HAP-1 (cell line): ENCODE measurements at regions not wholly inside any gene's neighbourhood (a gene's known extent, or its start where the extent isn't known, plus 50 kb on each side); places are given as distances from the start of the nearest gene placed in this dataset.

Experiments
- DNase-seq, 2 experiments: peaks; one replicate each; pipeline ENCODE4 v3.0.0-alpha.2; 2016 to 2020; ENCODE audit warnings: low spot score in 2 of 2
- H3K27me3 ChIP-seq: fragments of 250-450 bp; sonication (Bioruptor Pico); 2 replicates; pipeline ENCODE4 v1.5.1; 2020; ENCODE audit warnings: low read depth, mild to moderate bottlenecking, moderate library complexity
- H3K36me3 ChIP-seq: fragments of 250-450 bp; sonication (Bioruptor Pico); replicated peaks from 2 replicates; pipeline ENCODE4 v1.5.1; 2020; ENCODE audit warnings: mild to moderate bottlenecking
- H3K4me1 ChIP-seq: fragments of 250-450 bp; sonication (Bioruptor Pico); 2 replicates; pipeline ENCODE4 v1.5.1; 2020; ENCODE audit warnings: mild to moderate bottlenecking
- H3K4me3 ChIP-seq: fragments of 250-450 bp; sonication (Bioruptor Pico); 2 replicates; pipeline ENCODE4 v1.5.1; 2020; ENCODE audit warnings: mild to moderate bottlenecking, moderate library complexity
- H3K9me3 ChIP-seq: fragments of 250-450 bp; sonication (Bioruptor Pico); 2 replicates; pipeline ENCODE4 v1.5.1; 2020; ENCODE audit warnings: mild to moderate bottlenecking, moderate library complexity
- in situ Hi-C: fragments of 300-500 bp; cut with MboI; formaldehyde crosslinking; loops from 3 replicates; pipeline ENCODE4 v1.14.3; 2020; ENCODE audit warnings: low sequenced_read_pairs, inconsistent platforms, mixed read lengths

- H3K4me1 ChIP-seq = no peaks in the 10 kb centered on the region
- in situ Hi-C loops = no loop called here
- H3K9me3 ChIP-seq = no peaks in the 10 kb centered on the region
- no peak overlapping the region for H3K4me3 ChIP-seq
- DNase-seq = no peak
- H3K36me3 ChIP-seq = no peaks in the 10 kb centered on the region
- H3K27me3 ChIP-seq = no peaks in the 10 kb centered on the region; the same call in 1 of the 2 replicates
Measured at GRCh38 chr2:59590798-59591197, 962.7 kb downstream of the BCL11A start.

- no peaks in the 10 kb centered on the region; the same call in 1 of the 2 replicates for H3K27me3 ChIP-seq
- H3K4me3 ChIP-seq = no peak overlapping the region
- H3K9me3 ChIP-seq = no peaks in the 10 kb centered on the region
- no peaks in the 10 kb centered on the region for H3K4me1 ChIP-seq
- in situ Hi-C loops = no loop called here
- H3K36me3 ChIP-seq = no peaks in the 10 kb centered on the region
- no peak for DNase-seq
Measured at GRCh38 chr2:59589881-59590280, 963.6 kb downstream of the BCL11A start.

- Histone ChIP-seq H3K4me1 (no peaks in the 10 kb centered on the region), H3K9me3 (no peaks in the 10 kb centered on the region), H3K4me3 (no peak overlapping the region), H3K36me3 (no peaks in the 10 kb centered on the region), H3K27me3 (no peaks in the 10 kb centered on the region)
- in situ Hi-C loops = no loop called here
- no peak for DNase-seq
Measured at GRCh38 chr2:59588286-59588685, 965.2 kb downstream of the BCL11A start.

- Histone ChIP-seq H3K4me3 (no peak overlapping the region), H3K9me3 (no peaks in the 10 kb centered on the region), H3K36me3 (no peaks in the 10 kb centered on the region), H3K4me1 (no peaks in the 10 kb centered on the region), H3K27me3 (no peaks in the 10 kb centered on the region)
- in situ Hi-C loops = no loop called here
- DNase-seq = no peak
Measured at GRCh38 chr2:59586176-59586575, 967.3 kb downstream of the BCL11A start.

GRCh38 chr2:59585655-59586054, 967.8 kb downstream of the BCL11A start:
- Histone ChIP-seq H3K9me3 (no peaks in the 10 kb centered on the region), H3K4me3 (no peak overlapping the region), H3K4me1 (no peaks in the 10 kb centered on the region), H3K27me3 (no peaks in the 10 kb centered on the region), H3K36me3 (no peaks in the 10 kb centered on the region)
- DNase-seq = no peak
- in situ Hi-C loops = no loop called here

GRCh38 chr2:59584958-59585357, 968.5 kb downstream of the BCL11A start:
- H3K27me3 ChIP-seq = no peaks in the 10 kb centered on the region
- in situ Hi-C loops = no loop called here
- H3K4me1 ChIP-seq = no peaks in the 10 kb centered on the region
- no peak overlapping the region for H3K4me3 ChIP-seq
- no peaks in the 10 kb centered on the region for H3K36me3 ChIP-seq
- peak in 1 of 2 experiments; percentile 24 for DNase-seq
- no peaks in the 10 kb centered on the region for H3K9me3 ChIP-seq

GRCh38 chr2:59583173-59583765, 970.2 kb downstream of the BCL11A start:
- no peak overlapping the region for H3K4me3 ChIP-seq
- no peaks in the 10 kb centered on the region for H3K27me3 ChIP-seq
- H3K4me1 ChIP-seq = no peaks in the 10 kb centered on the region
- H3K36me3 ChIP-seq = no peaks in the 10 kb centered on the region
- in situ Hi-C loops = no loop called here
- H3K9me3 ChIP-seq = no peaks in the 10 kb centered on the region
- no peak for DNase-seq

GRCh38 chr2:59578349-59578748, 975.1 kb downstream of the BCL11A start:
- no peaks in the 10 kb centered on the region for H3K27me3 ChIP-seq
- H3K9me3 ChIP-seq = no peaks in the 10 kb centered on the region
- in situ Hi-C loops = no loop called here
- no peaks in the 10 kb centered on the region for H3K36me3 ChIP-seq
- H3K4me1 ChIP-seq = no peaks in the 10 kb centered on the region
- H3K4me3 ChIP-seq = no peak overlapping the region
- DNase-seq = no peak

- in situ Hi-C loops = no loop called here
- DNase-seq = no peak
- no peaks in the 10 kb centered on the region for H3K27me3 ChIP-seq
Measured at GRCh38 chr2:59575191-59575590, 978.3 kb downstream of the BCL11A start.

GRCh38 chr2:59572227-59572626, 981.2 kb downstream of the BCL11A start:
- Histone ChIP-seq H3K9me3 (no peaks in the 10 kb centered on the region), H3K4me3 (no peak overlapping the region), H3K27me3 (no peaks in the 10 kb centered on the region), H3K36me3 (no peaks in the 10 kb centered on the region), H3K4me1 (no peaks in the 10 kb centered on the region)
- DNase-seq = no peak
- in situ Hi-C loops = no loop called here

More at GRCh38 chr2:59575191-59575590, 978.3 kb downstream of the BCL11A start:
- Histone ChIP-seq H3K36me3 (no peaks in the 10 kb centered on the region), H3K4me3 (no peak overlapping the region), H3K9me3 (no peaks in the 10 kb centered on the region), H3K4me1 (no peaks in the 10 kb centered on the region)

- Histone ChIP-seq H3K27me3 (no peaks in the 10 kb centered on the region), H3K4me3 (no peak overlapping the region), H3K36me3 (no peaks in the 10 kb centered on the region), H3K4me1 (no peaks in the 10 kb centered on the region), H3K9me3 (no peaks in the 10 kb centered on the region)
- in situ Hi-C loops = no loop called here
- no peak for DNase-seq
Measured at GRCh38 chr2:59570818-59571217, 982.6 kb downstream of the BCL11A start.

GRCh38 chr2:59569124-59569523, 984.3 kb downstream of the BCL11A start:
- no peak for DNase-seq
- Histone ChIP-seq H3K36me3 (no peaks in the 10 kb centered on the region), H3K4me1 (no peaks in the 10 kb centered on the region), H3K4me3 (no peak overlapping the region), H3K9me3 (no peaks in the 10 kb centered on the region), H3K27me3 (no peaks in the 10 kb centered on the region)
- in situ Hi-C loops = no loop called here

- DNase-seq = no peak
- Histone ChIP-seq H3K27me3 (no peaks in the 10 kb centered on the region), H3K36me3 (no peaks in the 10 kb centered on the region), H3K9me3 (no peaks in the 10 kb centered on the region), H3K4me3 (no peak overlapping the region), H3K4me1 (no peaks in the 10 kb centered on the region)
- in situ Hi-C loops = no loop called here
Measured at GRCh38 chr2:59568461-59568860, 985.0 kb downstream of the BCL11A start.

GRCh38 chr2:59567151-59567550, 986.3 kb downstream of the BCL11A start:
- in situ Hi-C loops = no loop called here
- no peaks in the 10 kb centered on the region for H3K27me3 ChIP-seq
- no peaks in the 10 kb centered on the region for H3K9me3 ChIP-seq
- H3K4me3 ChIP-seq = no peak overlapping the region
- DNase-seq = no peak
- H3K4me1 ChIP-seq = no peaks in the 10 kb centered on the region
- no peaks in the 10 kb centered on the region for H3K36me3 ChIP-seq

GRCh38 chr2:59566739-59567138, 986.7 kb downstream of the BCL11A start:
- in situ Hi-C loops = no loop called here
- no peaks in the 10 kb centered on the region for H3K9me3 ChIP-seq
- DNase-seq = no peak
- H3K4me1 ChIP-seq = no peaks in the 10 kb centered on the region
- H3K4me3 ChIP-seq = no peak overlapping the region
- no peaks in the 10 kb centered on the region for H3K27me3 ChIP-seq
- H3K36me3 ChIP-seq = no peaks in the 10 kb centered on the region
